WTC11 (cell line): ENCODE measurements at regions not wholly inside any gene's neighbourhood (a gene's known extent, or its start where the extent isn't known, plus 50 kb on each side); places are given as distances from the start of the nearest gene placed in this dataset.

Experiments
- ATAC-seq: fragments of 200-7000 bp; cut with Tn5 transposase; 2 replicates; pipeline ENCODE4 v1.10.0; 2021; ENCODE audit warnings: mild to moderate bottlenecking, moderate library complexity
- CTCF ChIA-PET: fragments of 300-600 bp; sonication (Branson Sonifier 250); formaldehyde crosslinking; loops from one replicate; lab custom pipeline; 2021; ENCODE audit warnings: antibody characterized with exemption; lab: Charles Lee
- POLR2A ChIA-PET: fragments of 350-600 bp; sonication (Branson Sonifier 250); formaldehyde crosslinking; loops from one replicate; lab custom pipeline; 2021; ENCODE audit warnings: antibody characterized with exemption; lab: Charles Lee
- DNase-seq: peaks from one replicate; pipeline ENCODE4 v3.0.0; 2021; ENCODE audit warnings: low spot score
- H3K27ac Mint-ChIP-seq: 2 replicates; pipeline ENCODE4 v1.8.0; 2021; ENCODE audit warnings: mixed read lengths
- H3K27me3 Mint-ChIP-seq: 2 replicates; pipeline ENCODE4 v1.8.0; 2021; ENCODE audit warnings: low read depth, mild to moderate bottlenecking, moderate library complexity, mixed read lengths
- H3K36me3 Mint-ChIP-seq: 2 replicates; pipeline ENCODE4 v1.8.0; 2021; ENCODE audit warnings: mixed read lengths
- H3K4me1 Mint-ChIP-seq: 2 replicates; pipeline ENCODE4 v1.8.0; 2022; ENCODE audit warnings: mixed read lengths
- H3K4me3 Mint-ChIP-seq: 2 replicates; pipeline ENCODE4 v1.8.0; 2021; ENCODE audit warnings: mild to moderate bottlenecking, moderate library complexity, mixed read lengths
- H3K9me3 Mint-ChIP-seq: 2 replicates; pipeline ENCODE4 v1.8.0; 2021; ENCODE audit warnings: mixed read lengths
- ATF1 ChIP-seq: sonication (generic); formaldehyde crosslinking; IDR thresholded peaks from 2 replicates; pipeline ENCODE4 v1.8.1; 2023; ENCODE audit warnings: mild to moderate bottlenecking, moderate library complexity, missing genetic modification reagents
- ETV6 ChIP-seq: sonication (generic); formaldehyde crosslinking; IDR thresholded peaks from 2 replicates; pipeline ENCODE4 v1.8.1; 2022; ENCODE audit warnings: mild to moderate bottlenecking, missing genetic modification reagents
- FOXJ3 ChIP-seq: sonication (generic); formaldehyde crosslinking; IDR thresholded peaks from 2 replicates; pipeline ENCODE4 v1.9.0; 2021; ENCODE audit warnings: missing genetic modification reagents, mild to moderate bottlenecking, borderline replicate concordance
- FOXK1 ChIP-seq: sonication (generic); formaldehyde crosslinking; IDR thresholded peaks from 2 replicates; pipeline ENCODE4 v1.8.0; 2022; ENCODE audit warnings: mild to moderate bottlenecking, moderate library complexity, missing genetic modification reagents
- FOXP1 ChIP-seq: sonication (generic); formaldehyde crosslinking; IDR thresholded peaks from 2 replicates; pipeline ENCODE4 v1.8.0; 2022; ENCODE audit warnings: missing genetic modification reagents, mild to moderate bottlenecking, moderate library complexity, borderline replicate concordance
- GABPB1 ChIP-seq: sonication (generic); formaldehyde crosslinking; IDR thresholded peaks from 2 replicates; pipeline ENCODE4 v1.8.1; 2023; ENCODE audit warnings: mild to moderate bottlenecking, missing genetic modification reagents
- GTF2I ChIP-seq: fragments of 250-450 bp; sonication (Bioruptor Pico); conservative IDR thresholded peaks from 2 replicates; pipeline ENCODE4 v1.4.0; 2021; ENCODE audit warnings: mild to moderate bottlenecking
- KAT7 ChIP-seq: sonication (generic); formaldehyde crosslinking; IDR thresholded peaks from 2 replicates; pipeline ENCODE4 v1.8.1; 2023; ENCODE audit warnings: missing genetic modification reagents, mild to moderate bottlenecking, borderline replicate concordance
- NFE2L1 ChIP-seq: sonication (generic); formaldehyde crosslinking; IDR thresholded peaks from 2 replicates; pipeline ENCODE4 v1.8.1; 2023; ENCODE audit warnings: missing genetic modification reagents
- NFYB ChIP-seq: sonication (generic); formaldehyde crosslinking; conservative IDR thresholded peaks from 2 replicates; pipeline ENCODE4 v1.8.0; 2022; ENCODE audit warnings: low read depth, missing genetic modification reagents
- NR1H2 ChIP-seq: sonication (generic); formaldehyde crosslinking; IDR thresholded peaks from 2 replicates; pipeline ENCODE4 v1.9.0; 2021; ENCODE audit warnings: mild to moderate bottlenecking, moderate library complexity, missing genetic modification reagents
- NR2C2 ChIP-seq: sonication (generic); formaldehyde crosslinking; IDR thresholded peaks from 2 replicates; pipeline ENCODE4 v1.8.0; 2022; ENCODE audit warnings: mild to moderate bottlenecking, missing genetic modification reagents
- OVOL2 ChIP-seq: fragments of 250-450 bp; sonication (Bioruptor Pico); IDR thresholded peaks from 2 replicates; pipeline ENCODE4 v1.9.0; 2021; ENCODE audit warnings: mild to moderate bottlenecking, borderline replicate concordance
- PRRX2 ChIP-seq: fragments of 250-450 bp; sonication (Bioruptor Pico); IDR thresholded peaks from 2 replicates; pipeline ENCODE4 v1.8.0; 2021; ENCODE audit warnings: mild to moderate bottlenecking
- RORB ChIP-seq: fragments of 250-450 bp; sonication (Bioruptor Pico); IDR thresholded peaks from 2 replicates; pipeline ENCODE4 v1.9.0; 2021; ENCODE audit warnings: mild to moderate bottlenecking
- SMAD3 ChIP-seq: sonication (generic); formaldehyde crosslinking; IDR thresholded peaks from 2 replicates; pipeline ENCODE4 v1.8.0; 2022; ENCODE audit warnings: missing genetic modification reagents, mild to moderate bottlenecking, borderline replicate concordance
- SMAD4 ChIP-seq: sonication (generic); formaldehyde crosslinking; IDR thresholded peaks from 2 replicates; pipeline ENCODE4 v1.8.0; 2022; ENCODE audit warnings: mild to moderate bottlenecking, missing genetic modification reagents
- TCF7 ChIP-seq: sonication (generic); formaldehyde crosslinking; IDR thresholded peaks from 2 replicates; pipeline ENCODE4 v1.8.0; 2022; ENCODE audit warnings: mild to moderate bottlenecking, low read depth, missing genetic modification reagents, moderate library complexity
- ZBTB21 ChIP-seq: sonication (generic); formaldehyde crosslinking; IDR thresholded peaks from 2 replicates; pipeline ENCODE4 v1.8.1; 2023; ENCODE audit warnings: mild to moderate bottlenecking, missing genetic modification reagents, borderline replicate concordance
- ZNF121 ChIP-seq: sonication (generic); formaldehyde crosslinking; IDR thresholded peaks from 2 replicates; pipeline ENCODE4 v1.8.0; 2023; ENCODE audit warnings: missing genetic modification reagents
- ZNF219 ChIP-seq: sonication (generic); formaldehyde crosslinking; IDR thresholded peaks from 2 replicates; pipeline ENCODE4 v1.8.0; 2023; ENCODE audit warnings: missing genetic modification reagents, mild to moderate bottlenecking, borderline replicate concordance
- ZNF232 ChIP-seq: sonication (generic); formaldehyde crosslinking; IDR thresholded peaks from 2 replicates; pipeline ENCODE4 v1.8.0; 2022; ENCODE audit warnings: mild to moderate bottlenecking, missing genetic modification reagents
- ZNF396 ChIP-seq: fragments of 250-450 bp; sonication (Bioruptor Pico); IDR thresholded peaks from 2 replicates; pipeline ENCODE4 v1.8.0; 2021; ENCODE audit warnings: mild to moderate bottlenecking, moderate library complexity, borderline replicate concordance
- ZNF416 ChIP-seq: fragments of 250-450 bp; sonication (Bioruptor Pico); IDR thresholded peaks from 2 replicates; pipeline ENCODE4 v1.9.0; 2021; ENCODE audit warnings: mild to moderate bottlenecking, inconsistent platforms
- TF ChIP-seq, protein P1 (sequence below): fragments of 250-450 bp; sonication (Bioruptor Pico); IDR thresholded peaks from 2 replicates; pipeline ENCODE4 v1.9.0; 2021; ENCODE audit warnings: mild to moderate bottlenecking
- TF ChIP-seq, protein P2 (sequence below): sonication (generic); formaldehyde crosslinking; IDR thresholded peaks from 2 replicates; pipeline ENCODE4 v1.8.0; 2022; ENCODE audit warnings: mild to moderate bottlenecking, missing genetic modification reagents
- TF ChIP-seq, protein P3 (sequence below): sonication (generic); formaldehyde crosslinking; IDR thresholded peaks from 2 replicates; pipeline ENCODE4 v1.8.0; 2023; ENCODE audit warnings: mild to moderate bottlenecking, missing genetic modification reagents
- TF ChIP-seq, protein P4 (sequence below): fragments of 250-450 bp; sonication (Bioruptor Pico); conservative IDR thresholded peaks from 2 replicates; pipeline ENCODE4 v1.9.0; 2021; ENCODE audit warnings: mild to moderate bottlenecking
- TF ChIP-seq, protein P5 (sequence below): sonication (generic); formaldehyde crosslinking; IDR thresholded peaks from 2 replicates; pipeline ENCODE4 v1.8.1; 2023; ENCODE audit warnings: mild to moderate bottlenecking, missing genetic modification reagents

DNA sequence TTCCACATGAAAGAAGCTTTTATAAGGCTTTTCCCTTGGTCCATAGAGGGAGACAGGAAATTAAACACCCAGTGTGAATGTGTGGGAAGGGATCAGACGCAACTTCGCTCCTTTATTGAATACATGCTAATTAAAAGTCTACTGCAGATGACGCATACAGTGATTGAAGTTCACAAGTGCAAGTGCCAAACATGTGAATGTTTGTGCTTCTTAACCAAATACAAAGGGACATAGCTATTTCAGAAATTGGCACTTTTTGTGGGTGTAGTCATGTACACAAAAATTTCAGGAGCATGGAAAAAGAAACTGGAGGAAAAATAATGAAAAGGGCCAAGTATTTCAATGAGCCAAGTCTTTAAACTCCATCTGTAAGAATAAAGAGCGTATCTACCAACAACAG lies 283.7 kb downstream of the SKAP2 start:
- DNase-seq (no peak), ATAC-seq (no peak)
- Mint-ChIP-seq H3K36me3 (no peaks in the 10 kb centered on the region), H3K4me3 (no peak overlapping the region), H3K9me3 (peaks cover 7% of the 10 kb centered on the region; the same call in 1 of the 2 replicates), H3K27ac (no peak overlapping the region), H3K27me3 (peaks cover 16% of the 10 kb centered on the region), H3K4me1 (peaks cover 5% of the 10 kb centered on the region)
- TF ChIP-seq ETV6 (CRISPR knock-in tag): no peak
- no peak for TF ChIP-seq ZNF396
- TF ChIP-seq, protein P1, sequence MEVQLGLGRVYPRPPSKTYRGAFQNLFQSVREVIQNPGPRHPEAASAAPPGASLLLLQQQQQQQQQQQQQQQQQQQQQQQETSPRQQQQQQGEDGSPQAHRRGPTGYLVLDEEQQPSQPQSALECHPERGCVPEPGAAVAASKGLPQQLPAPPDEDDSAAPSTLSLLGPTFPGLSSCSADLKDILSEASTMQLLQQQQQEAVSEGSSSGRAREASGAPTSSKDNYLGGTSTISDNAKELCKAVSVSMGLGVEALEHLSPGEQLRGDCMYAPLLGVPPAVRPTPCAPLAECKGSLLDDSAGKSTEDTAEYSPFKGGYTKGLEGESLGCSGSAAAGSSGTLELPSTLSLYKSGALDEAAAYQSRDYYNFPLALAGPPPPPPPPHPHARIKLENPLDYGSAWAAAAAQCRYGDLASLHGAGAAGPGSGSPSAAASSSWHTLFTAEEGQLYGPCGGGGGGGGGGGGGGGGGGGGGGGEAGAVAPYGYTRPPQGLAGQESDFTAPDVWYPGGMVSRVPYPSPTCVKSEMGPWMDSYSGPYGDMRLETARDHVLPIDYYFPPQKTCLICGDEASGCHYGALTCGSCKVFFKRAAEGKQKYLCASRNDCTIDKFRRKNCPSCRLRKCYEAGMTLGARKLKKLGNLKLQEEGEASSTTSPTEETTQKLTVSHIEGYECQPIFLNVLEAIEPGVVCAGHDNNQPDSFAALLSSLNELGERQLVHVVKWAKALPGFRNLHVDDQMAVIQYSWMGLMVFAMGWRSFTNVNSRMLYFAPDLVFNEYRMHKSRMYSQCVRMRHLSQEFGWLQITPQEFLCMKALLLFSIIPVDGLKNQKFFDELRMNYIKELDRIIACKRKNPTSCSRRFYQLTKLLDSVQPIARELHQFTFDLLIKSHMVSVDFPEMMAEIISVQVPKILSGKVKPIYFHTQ: no peak
- TF ChIP-seq ZNF232: no peak
- TF ChIP-seq, protein P2, sequence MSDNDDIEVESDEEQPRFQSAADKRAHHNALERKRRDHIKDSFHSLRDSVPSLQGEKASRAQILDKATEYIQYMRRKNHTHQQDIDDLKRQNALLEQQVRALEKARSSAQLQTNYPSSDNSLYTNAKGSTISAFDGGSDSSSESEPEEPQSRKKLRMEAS (CRISPR knock-in tag): no peak
- TF ChIP-seq NR1H2: no peak
- TF ChIP-seq, protein P3, sequence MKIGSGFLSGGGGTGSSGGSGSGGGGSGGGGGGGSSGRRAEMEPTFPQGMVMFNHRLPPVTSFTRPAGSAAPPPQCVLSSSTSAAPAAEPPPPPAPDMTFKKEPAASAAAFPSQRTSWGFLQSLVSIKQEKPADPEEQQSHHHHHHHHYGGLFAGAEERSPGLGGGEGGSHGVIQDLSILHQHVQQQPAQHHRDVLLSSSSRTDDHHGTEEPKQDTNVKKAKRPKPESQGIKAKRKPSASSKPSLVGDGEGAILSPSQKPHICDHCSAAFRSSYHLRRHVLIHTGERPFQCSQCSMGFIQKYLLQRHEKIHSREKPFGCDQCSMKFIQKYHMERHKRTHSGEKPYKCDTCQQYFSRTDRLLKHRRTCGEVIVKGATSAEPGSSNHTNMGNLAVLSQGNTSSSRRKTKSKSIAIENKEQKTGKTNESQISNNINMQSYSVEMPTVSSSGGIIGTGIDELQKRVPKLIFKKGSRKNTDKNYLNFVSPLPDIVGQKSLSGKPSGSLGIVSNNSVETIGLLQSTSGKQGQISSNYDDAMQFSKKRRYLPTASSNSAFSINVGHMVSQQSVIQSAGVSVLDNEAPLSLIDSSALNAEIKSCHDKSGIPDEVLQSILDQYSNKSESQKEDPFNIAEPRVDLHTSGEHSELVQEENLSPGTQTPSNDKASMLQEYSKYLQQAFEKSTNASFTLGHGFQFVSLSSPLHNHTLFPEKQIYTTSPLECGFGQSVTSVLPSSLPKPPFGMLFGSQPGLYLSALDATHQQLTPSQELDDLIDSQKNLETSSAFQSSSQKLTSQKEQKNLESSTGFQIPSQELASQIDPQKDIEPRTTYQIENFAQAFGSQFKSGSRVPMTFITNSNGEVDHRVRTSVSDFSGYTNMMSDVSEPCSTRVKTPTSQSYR (CRISPR knock-in tag): no peak
- TF ChIP-seq PRRX2 (CRISPR knock-in tag): no peak
- TF ChIP-seq, protein P4, sequence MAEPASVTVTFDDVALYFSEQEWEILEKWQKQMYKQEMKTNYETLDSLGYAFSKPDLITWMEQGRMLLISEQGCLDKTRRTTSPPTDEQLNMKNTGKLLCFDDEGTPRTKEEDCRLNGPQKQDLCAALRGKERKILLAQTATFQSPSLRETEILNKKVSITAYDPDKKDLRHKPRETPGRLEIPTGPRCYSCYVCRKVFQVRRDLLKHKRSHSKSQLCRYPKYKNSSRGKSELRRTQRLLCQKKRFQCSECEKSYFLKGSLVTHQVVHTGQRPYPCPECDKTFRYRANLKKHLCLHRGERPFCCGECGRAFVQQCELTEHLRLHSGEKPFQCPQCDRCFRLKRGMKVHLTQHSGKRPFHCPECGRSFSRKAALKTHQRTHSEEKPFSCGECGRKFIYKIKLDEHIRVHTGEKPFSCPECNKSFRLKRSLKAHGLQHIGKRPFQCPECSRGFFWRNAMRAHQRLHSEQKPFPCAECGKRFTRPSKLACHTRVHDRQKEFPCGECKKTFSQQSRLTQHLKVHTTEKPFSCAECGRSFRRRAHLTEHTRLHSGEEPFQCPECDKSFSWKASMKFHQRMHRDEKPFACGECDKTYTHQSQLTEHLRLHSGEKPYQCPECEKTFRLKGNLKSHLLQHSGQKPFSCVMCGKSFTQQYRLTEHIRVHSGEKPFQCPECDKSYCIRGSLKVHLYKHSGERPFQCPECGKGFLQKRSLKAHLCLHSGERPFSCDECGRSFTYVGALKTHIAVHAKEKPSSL (CRISPR knock-in tag): no peak
- TF ChIP-seq SMAD3 (CRISPR knock-in tag): no peak
- TF ChIP-seq ZNF121: no peak
- TF ChIP-seq ATF1: no peak
- TF ChIP-seq RORB (CRISPR knock-in tag): no peak
- TF ChIP-seq ZNF219: no peak
- no peak for TF ChIP-seq SMAD4
- TF ChIP-seq NFYB: no peak
- TF ChIP-seq NFE2L1 (CRISPR knock-in tag): no peak
- TF ChIP-seq FOXK1 (CRISPR knock-in tag): no peak
- POLR2A ChIA-PET: no interaction called here
- CTCF ChIA-PET: no interaction called here

DNA sequence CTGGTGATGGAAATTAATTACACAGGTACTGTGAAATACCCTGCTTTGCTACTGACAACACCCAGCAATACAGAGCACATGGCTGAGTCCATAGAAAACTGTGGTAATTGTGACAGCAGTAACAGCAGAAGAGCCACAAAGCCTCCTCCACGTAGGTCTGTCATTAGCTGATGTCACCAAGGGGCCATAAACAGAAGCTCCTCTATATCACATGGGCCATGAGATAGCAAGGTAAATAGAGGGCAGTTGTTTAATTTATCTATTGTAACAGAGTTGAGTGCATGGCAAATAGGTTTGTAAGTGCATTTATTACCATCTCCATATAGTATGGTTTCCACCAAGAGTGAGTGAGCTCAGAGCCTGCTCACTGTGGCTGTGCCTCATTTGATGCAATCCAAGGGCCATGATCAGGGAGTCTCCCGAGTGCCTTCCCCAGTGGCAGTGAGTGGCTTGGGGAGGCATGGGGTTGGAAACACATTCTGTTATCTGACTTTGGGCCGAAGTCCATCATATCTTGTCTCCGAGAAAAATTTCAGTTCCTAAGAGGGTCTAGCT lies 281.2 kb downstream of the SKAP2 start:
- peaks cover 16% of the 10 kb centered on the region for H3K27me3 Mint-ChIP-seq
- no peak for DNase-seq
- no peak for TF ChIP-seq ZNF121
- no peak for TF ChIP-seq KAT7 (CRISPR knock-in tag)
- TF ChIP-seq, protein P5, sequence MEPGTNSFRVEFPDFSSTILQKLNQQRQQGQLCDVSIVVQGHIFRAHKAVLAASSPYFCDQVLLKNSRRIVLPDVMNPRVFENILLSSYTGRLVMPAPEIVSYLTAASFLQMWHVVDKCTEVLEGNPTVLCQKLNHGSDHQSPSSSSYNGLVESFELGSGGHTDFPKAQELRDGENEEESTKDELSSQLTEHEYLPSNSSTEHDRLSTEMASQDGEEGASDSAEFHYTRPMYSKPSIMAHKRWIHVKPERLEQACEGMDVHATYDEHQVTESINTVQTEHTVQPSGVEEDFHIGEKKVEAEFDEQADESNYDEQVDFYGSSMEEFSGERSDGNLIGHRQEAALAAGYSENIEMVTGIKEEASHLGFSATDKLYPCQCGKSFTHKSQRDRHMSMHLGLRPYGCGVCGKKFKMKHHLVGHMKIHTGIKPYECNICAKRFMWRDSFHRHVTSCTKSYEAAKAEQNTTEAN (CRISPR knock-in tag): no peak
- TF ChIP-seq ZBTB21 (CRISPR knock-in tag): no peak
- TF ChIP-seq FOXK1 (CRISPR knock-in tag): no peak
- TF ChIP-seq NR2C2 (CRISPR knock-in tag): no peak
- no peak for TF ChIP-seq FOXJ3 (CRISPR knock-in tag)
- TF ChIP-seq ZNF416: no peak
- no peak for TF ChIP-seq TCF7 (CRISPR knock-in tag)
- no peak for TF ChIP-seq FOXP1 (CRISPR knock-in tag)
- no peak for TF ChIP-seq GTF2I (CRISPR knock-in tag)
- TF ChIP-seq GABPB1 (CRISPR knock-in tag): no peak
- TF ChIP-seq OVOL2: no peak
- ChIA-PET CTCF (interaction anchor here (0.9 kb wide), 1 partner anchor 34 kb away, joined by 3 read pairs; no protein-coding TSS in a partner anchor), POLR2A (no interaction called here)
- H3K36me3 Mint-ChIP-seq: no peaks in the 10 kb centered on the region
- peaks cover 6% of the 10 kb centered on the region; the same call in 1 of the 2 replicates for H3K9me3 Mint-ChIP-seq
- H3K4me3 Mint-ChIP-seq: no peak overlapping the region
- no peak overlapping the region for H3K27ac Mint-ChIP-seq
- no peak for ATAC-seq
- H3K4me1 Mint-ChIP-seq: peaks cover 18% of the 10 kb centered on the region
